CD1c-positive myeloid dendritic cell (primary cell): ENCODE measurements at regions not wholly inside any gene's neighbourhood (a gene's known extent, or its start where the extent isn't known, plus 50 kb on each side); places are given as distances from the start of the nearest gene placed in this dataset.
A peak's percentile ranks its signal among the peaks of the same experiment; 100 is the strongest.
"Not testable (repeated sequence)": the region's sequence is repeated elsewhere in the genome, so short reads cannot be mapped to it uniquely, and the experiment has no call there.

Experiments used
- DNase-seq: peaks from one replicate; pipeline ENCODE4 v3.0.0-alpha.2; 2016; ENCODE audit errors: extremely low spot score

DNA sequence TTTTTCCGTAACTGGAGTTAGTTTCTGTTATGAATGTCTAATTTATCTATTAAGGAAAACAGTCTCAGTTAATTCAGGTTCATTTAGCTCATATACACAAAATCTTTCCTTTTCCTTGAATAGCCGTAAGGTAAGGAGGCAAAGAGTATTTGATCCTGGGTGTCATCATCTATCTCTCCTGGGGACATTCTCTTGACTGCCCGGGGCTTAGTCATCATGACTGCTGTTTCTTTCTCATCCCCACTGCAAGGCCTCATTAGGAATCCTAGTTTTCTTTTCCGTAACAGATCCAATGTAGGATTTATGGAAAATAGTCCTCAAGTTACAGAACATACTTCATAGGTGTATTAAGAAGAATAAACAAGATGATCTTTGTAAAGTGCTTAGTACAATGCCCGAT is 134.9 kb upstream of the CHD1 start:
- no peak for DNase-seq

DNA sequence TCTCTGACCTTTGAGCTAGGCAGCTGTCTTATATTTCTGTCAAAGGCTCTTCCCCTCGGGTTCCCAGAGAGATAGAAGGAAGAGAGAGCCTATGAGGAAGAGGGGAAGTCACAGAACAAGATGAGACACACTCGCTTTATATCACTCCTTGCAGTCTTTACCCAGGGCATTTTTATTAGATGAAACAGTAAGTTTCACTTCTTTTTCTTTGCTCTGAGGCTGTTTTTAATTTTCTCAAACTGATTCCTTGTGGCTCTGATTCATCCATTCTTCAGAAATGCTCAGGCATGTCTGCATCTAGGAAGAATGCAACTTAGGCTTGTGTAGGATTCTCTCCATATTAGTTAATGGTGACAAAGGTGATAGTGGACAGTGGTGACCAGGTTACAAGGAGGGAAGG is 132.9 kb upstream of the CHD1 start:
- peak; percentile 26 for DNase-seq

DNA sequence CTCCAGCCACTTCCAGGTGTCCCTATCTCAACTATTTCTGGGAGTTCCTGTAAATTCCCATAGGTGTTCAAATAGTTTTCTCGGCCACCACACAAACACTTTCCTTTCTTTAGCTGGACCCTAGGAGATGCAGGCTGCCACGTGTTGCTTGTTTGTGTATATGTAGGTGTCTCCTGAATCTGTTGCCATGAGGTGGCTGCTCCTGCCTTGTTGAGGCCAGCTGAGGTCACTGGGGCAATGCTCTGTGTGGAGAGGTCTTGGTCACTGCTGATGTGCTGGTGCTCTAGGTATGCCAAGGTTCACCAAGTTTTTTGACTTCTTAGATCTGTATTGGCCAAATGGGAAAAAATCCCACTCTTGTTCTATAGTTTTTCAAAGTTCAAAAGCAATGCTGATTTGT is 132.5 kb upstream of the CHD1 start:
- DNase-seq = no peak

DNA sequence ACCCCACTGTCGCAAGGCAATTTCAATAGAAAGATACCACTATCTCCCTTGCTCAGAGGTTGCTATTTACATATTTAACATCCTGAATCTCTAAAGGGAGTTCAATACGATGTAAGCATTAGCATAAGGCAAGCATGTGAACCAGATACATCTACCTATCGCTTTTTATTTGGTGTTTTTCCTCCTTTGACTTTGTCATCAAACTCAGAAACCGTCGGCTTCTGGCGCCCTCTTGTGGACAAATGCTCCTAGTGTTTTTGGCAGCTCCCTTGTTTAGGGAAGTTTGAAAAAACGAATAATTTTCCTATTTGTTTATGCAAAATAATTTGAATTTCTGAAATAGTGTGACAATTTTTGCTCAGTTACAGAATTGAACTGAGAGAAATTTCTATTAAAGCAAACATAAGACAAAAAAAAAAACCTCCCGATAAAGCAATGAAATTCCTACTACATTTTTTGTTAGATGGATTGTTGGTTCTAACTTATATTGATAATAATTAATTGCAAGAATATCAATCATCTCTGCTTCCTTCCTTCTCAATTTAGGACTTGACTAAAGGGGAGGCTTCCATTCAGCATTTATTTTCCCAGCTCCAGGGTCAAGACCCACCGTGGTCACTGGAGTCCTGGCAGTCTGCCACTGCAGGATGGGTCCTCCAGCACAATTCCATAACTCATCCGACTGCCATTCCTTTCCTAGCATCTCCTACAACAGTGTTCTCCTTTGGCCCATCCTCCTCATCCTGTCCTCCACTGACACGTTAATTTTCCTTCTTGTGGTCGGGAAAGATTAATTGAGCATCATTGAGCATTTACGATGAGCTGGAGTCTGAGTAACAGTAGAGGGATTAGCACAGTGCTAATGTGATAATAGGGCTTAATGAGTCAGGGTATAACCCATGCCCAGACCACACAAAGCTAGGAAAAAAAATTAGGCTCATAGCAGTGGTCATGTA is 131.8 kb upstream of the CHD1 start:
- peak; percentile 89 for DNase-seq

DNA sequence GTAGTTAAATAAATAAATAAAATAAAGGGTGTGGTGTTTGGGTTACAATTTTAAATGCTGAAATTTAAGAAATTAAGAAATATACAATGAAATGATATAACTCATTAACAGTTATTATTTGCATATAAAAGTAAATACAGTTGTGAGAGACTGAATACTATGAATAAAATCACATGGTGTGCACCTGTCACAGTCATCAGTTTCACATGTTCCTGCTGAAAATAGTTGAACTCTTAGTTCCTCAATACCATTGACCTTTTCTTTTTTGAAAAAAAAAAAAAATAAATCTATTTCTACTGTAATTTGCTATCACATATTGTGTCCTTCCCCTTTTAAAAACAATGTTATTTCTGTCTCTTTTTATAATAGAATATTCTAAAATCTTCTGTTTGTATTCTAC is 130.9 kb upstream of the CHD1 start:
- DNase-seq = no peak

DNA sequence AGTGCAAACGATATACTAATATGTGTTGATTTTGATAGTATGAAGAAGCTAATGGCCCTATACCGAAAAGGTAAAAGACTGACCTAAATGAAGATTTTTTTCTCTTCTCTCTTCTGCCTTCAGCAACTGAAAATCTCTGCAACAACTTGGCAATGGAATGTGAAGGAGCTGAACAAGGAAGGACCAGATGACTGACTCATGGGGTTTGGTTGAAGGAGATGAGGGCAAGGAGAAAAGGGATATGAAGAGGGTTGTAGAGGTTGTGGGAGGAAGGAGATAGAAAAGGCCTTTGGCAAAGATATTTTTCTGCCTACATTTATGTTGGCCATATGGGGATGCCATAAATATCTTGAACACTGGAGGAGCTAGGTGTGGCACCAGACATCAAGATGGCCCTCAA is 129.7 kb upstream of the CHD1 start:
- no peak for DNase-seq

DNA sequence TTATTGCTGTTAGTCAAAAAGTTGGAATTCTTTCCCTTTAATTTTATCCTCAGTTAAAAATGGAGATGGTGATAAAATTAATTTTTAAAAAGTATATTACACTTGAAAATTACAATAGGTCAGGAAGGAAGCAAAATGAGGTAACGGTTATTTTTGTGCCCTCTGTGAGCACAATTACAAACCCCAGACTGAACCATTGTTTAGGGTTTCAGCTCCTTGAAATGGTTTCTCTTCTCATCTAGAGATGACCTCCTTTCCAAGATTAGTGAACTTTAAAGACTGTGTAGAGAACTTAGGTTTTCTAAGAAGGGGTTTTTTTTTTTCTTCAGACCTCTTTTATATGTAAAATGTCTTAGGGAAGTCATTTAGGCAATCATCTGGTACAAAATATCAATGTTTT is 126.2 kb upstream of the CHD1 start:
- DNase-seq = no peak

DNA sequence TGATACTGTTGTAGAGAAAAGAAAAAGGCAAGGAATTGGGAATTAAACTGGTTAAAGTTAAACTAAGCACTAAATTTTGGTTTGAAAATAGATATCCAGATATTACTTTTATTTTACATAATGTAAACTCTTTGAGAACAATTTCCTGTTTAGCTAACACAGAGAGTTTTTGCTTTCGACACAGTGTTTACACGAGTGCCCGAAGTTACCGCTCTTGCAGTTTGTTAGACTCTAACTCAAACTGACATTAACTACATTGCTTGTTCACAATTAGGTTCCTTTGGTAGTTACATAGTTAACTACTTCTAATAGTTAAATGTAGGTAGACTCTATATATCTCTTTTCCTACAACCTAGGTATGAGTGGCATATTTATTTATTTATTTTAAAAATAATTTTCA is 117.1 kb upstream of the CHD1 start:
- no peak for DNase-seq

DNA sequence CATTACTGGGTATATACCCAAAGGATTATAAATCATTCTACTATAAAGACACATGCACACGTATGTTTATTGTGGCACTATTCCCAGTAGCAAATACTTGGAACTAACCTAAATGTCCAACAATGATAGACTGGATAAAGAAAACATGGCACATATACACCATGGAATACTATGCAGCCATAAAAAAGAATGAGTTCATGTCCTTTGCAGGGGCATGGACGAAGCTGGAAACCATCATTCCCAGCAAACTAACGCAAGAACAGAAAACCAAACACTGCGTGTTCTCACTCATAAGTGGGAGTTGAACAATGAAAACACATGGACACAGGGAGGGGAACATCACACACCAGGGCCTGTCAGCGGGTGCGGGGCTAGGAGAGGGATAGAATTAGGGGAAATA is 114.5 kb upstream of the CHD1 start:
- DNase-seq = not testable (repeated sequence)

DNA sequence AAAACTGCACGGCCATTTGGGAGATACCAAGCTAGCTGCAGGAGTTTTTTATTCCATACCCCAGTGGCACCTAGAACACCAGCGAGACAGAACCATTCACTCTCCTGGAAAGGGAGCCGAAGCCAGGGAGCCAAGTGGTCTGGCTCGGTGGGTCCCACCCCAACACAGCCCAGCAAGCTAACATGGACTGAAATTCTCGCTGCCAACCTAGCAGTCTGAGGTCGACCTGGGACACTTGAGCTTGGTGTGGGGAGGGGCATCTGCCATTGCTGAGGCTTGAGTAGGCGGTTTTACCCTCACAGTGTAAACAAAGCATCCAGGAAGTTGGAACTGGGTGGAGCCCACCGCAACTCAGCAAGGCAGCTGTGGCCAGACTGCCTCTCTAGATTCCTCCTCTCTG is 108.9 kb upstream of the CHD1 start:
- DNase-seq = no peak

DNA sequence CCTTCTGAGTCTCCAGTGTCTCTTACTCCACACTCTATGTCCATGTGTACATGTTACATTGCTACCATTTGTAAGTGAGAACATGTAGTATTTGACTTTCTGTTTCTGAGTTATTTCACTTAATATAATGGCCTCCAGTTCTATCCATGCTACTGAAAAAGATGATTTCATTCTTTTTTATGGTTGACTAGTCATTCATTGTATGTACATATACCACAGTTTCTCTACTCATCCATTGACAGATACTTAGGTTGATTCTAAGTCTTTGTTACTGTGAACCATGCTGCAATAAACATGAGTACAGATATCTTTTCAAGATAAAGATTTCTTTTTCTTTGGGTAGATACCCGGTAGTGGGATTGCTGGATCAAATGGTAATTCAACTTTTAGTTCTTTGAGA is 107.1 kb upstream of the CHD1 start:
- no peak for DNase-seq

DNA sequence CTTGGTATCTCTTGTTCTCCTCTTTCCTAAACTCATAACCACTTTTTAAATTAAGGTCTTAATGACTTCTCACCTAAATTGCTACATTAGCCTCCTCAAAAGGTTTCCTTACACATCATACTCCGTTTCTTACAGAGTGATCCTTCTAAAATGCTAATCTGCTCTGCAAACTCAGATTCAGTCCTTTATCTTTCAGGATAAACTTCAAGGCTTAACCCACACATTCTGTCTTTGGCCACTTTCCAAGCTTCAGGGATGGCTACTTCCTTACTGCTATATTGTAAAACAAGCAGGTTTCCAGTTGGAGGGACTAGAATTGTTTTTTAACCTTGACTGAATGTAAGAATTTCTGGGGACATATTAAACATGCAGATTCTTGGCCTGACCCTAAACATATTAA is 105.5 kb upstream of the CHD1 start:
- DNase-seq = peak; percentile 71

DNA sequence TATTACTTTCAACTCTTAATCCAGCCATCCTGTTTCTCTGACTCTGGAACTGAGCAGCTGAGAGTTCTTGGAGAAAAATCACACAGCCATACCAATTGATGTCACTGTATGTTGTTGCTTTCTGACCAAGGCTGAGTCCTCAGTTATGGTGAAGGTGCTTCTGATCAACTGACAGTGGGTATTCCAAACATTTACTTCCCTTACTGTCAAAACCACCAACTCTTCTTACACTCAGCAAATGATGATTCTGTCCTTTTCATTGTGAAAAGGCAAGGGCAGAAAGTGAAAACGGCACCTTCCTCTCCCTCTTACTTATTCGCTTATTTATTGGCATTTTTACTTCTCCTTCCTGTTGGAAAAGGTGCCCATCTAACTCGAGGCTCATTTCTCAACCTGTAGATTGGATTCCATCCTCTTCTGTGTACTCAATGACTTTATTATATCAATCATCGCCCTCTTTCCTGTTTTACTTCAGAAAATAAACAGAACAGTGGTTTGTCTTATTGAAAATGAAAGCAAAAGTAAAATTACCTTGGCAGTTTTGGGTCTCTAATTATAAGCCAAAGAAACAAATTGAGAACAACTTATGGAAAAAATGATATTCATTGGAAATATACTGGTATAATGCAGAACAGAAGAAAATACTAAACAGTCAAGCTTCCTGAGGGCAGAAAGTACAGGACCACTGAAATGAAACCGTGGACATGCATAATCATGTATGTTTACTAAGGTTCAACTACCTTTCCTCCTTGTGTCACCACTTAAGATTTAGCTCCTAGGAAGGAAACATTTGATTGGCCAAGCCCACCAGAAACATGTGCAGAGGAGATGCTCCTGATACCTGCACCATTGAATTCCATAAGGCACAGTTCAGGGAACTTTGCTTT is 104.5 kb upstream of the CHD1 start:
- peak; percentile 28 for DNase-seq

DNA sequence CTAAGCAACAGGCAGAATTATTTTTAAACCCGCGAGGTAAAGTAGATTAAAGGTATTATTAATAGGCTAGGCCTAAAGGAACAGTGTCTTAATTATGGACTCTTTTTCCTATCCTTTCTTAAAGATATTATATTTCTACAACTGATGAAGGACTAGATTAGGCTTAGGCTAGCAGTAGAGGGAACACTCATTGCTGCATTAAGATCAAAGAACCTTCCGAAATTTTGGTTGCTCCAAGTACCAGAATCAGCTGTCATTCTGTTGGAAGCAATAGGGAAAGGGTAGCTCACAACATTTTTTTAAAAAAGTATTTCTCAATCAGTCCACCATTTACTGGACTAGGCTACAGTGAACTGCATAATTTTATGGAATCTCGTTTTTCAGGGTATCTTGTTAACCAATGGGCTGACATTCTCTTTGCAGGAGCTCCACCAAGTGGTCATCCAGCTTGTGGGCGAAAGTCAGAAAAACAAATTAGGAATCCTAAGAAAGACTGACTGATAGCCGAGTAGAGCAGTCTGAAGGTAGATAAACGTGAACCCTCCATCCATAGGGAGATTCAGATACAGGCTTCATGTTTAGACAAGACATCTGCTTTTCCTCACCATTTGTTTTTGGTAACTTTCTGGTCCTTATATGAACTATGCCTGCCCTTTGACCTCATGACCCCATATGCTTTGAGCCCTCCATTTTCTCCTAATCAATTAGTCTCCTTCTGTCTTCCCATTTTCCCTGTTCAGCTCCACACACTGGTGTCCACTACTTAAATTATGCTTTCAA is 103.6 kb upstream of the CHD1 start:
- peak; percentile 63 for DNase-seq

DNA sequence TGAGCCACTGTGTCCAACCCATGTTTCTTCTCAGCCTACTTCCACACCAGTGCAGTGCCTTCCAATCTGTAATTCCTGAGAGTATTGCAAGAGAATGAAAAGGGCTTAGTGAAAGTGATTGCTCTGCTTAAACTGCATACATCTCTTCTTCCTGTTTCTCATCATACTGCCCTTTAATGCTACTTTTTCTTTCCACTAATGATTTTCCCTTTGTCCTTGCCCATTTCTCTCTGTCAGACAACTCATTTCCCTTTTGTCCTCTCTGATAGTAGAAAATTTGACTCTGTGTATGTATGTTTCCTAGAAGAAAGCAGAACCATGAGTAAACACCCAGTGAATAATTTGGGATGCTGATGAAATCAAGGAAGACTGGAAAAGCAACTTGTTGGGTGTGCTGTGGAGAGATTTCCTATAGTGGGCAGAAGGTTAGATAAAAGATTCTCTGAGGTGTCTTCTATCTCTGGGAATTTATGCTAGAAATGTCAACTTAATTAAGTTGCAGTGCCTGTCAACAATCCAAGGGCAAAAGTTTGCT is 102.2 kb upstream of the CHD1 start:
- DNase-seq = peak; percentile 59

DNA sequence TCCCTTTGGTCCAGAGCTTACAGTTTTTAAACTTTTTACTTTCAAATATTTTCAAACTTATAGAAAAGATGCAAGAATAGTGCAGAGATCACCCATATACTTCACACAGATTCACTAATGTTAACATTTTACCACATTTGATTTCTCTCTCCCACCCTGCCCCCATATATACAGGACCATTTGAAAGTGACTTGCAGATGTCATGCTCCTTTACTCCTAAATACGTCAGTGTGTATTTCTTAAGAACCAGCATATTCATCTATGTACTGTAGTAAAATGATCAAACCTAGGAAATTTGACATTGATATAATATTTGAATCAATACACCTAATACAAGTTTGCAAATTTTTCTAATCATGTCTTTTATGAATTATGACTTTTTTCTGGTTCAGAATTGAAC is 100.4 kb upstream of the CHD1 start:
- no peak for DNase-seq

DNA sequence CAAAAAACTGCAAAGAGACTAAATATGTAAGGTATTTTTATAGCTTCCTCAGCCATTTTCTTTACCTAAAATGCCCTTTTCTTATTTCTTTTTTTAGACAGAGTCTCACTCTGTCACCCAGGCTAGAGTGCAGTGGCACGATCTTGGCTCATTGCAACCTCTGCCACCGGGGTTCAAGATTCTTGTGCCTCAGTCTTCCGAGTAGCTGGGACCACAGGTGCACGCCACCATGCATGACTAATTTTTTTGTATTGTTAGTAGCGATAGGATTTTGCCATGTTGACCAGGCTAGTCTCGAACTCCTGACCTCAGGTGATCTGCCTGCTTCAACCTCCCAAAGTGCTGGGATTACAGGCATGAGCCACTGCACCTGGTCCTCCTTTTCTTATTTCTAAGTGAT is 99.4 kb upstream of the CHD1 start:
- not testable (repeated sequence) for DNase-seq

DNA sequence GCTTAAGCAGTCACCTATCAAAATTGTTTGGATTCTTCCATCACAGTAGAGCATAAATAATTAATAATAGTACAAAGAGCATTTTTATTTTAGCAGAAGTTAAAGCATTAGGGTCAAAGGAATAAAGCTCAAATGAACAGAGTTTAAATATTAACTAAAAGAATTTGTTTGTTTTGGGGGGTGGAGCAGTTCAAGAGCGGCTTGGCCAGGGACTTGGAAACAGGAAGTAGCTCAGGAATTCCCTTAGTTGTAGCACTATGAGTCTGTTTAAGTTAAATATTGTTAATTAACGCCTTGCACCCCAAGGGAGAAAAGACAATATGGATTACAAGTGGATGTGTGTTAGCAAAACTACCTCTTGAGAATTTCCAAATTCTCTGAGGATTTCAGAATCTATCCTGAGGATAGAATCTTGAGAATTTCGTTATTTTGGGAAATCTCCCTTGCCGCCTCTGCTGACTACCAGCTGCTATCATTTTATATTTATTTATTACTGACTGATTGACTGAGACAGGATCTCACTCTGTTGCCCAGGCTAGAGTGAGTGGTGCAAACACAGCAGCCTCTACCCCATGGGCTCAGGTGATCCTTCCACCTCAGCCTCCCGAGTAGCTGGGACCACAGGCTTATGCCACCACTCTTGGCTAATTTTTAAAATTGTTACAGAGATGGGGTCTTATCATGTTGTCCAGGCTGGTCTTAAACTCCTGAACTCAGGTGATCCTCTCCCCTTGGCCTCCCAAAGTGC is 96.7 kb upstream of the CHD1 start:
- DNase-seq = peak; percentile 46

DNA sequence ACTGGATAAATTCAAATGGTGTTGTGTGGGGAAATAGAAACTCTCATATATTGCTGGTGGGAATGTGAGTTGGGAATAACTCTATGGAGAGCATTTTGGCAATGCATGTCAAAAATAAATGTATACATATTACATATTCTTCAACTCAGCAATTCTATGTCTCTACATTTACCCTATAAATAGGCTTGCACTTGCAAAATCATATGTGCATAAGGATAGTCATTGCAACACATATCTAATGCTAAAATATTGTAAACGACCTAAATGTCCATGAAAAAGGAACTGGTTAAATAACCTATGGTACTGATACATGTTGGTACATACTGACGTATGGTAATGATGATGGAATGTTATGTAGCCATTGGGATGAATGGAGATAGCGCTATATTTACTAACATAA is 94.5 kb upstream of the CHD1 start:
- DNase-seq = no peak

DNA sequence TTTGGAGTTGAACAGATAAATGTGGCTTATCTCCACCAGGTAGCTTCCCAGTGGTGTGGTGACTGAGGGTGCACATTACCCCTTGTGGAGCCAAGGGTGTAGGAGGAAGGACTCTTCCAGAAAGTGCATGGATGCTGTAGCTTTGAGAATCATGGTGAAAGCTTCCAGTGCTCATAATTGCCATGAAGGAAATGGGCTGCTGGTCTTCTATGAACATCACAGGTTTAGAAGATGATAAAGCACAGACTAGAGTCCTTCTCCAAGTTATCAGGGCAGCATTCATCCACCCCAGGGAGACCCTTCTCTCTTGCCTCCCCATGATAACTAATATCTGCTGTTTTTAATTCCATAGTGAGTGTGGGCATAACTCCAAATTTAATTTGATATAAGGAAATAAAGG is 93.4 kb upstream of the CHD1 start:
- DNase-seq = no peak

DNA sequence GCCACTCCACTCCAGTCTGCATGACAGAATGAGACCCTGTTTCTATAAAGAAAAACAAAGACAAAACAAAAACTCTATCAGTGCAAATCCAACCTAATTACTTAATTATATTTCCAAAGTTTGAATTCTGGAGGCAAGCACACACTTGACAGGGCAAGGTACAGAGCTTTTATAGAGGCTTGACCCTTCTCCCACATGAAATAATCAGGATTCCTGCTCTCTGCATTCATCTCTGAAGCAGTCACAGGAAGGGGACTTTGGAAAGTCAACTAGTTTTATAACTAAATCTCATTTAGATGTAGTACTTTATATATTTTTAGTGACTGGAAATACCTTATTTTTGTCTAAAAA is 91.9 kb upstream of the CHD1 start:
- no peak for DNase-seq
